Stimulated activated CD4-positive, alpha-beta T cell treated with anti-CD3 and anti-CD28 coated beads, Interleukin-1b, Interleukin-23, amount 100 ng/mL, for 1 hour (primary cell): ENCODE measurements at regions not wholly inside any gene's neighbourhood (a gene's known extent, or its start where the extent isn't known, plus 50 kb on each side); places are given as distances from the start of the nearest gene placed in this dataset.

Source experiments
- DNase-seq, 2 donors: peaks; one replicate each; pipeline ENCODE4 v3.0.0-alpha.2; 2020; ENCODE audit warnings: low read depth in 2 of 2

DNA sequence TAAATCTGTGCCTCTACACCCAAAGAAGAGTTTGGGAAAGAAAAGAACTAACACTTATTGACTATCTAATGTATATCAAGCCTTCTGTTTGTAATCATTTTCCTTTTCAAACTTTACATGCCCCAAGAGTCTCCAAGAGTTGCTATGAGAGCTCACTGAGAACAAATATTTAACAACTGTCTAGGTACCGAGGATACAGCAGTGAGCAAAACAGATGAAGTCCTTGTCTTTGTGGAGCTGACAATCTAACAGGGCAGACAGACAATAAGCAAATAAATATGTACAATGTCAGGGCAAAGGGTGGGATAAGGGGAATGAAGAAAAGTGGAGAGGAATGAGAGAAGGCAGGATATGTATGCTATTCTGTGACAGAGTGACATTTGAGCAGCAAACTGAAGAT, 64.8 kb upstream of the KSR1 start:
- DNase-seq: no peak

DNA sequence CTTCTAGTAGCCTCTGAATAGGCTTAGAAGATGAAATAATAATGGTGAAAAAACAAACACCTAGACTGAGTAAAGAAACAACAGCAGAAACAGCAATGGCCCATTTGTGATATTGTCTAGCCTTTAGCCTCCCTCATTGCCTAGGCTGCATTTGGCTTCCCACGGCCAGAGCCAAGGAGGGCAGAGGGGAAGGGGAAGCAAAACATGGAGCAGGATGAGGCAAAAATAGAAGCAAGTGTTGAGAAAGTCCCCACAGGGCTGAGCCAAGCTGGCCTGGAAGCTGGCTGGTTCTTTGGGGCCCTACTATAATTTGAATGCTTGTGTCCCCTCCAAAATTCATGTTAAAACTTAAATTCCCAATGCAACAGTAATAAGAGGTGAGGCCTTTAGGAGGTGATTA, 60.2 kb upstream of the KSR1 start:
- DNase-seq: no peak

DNA sequence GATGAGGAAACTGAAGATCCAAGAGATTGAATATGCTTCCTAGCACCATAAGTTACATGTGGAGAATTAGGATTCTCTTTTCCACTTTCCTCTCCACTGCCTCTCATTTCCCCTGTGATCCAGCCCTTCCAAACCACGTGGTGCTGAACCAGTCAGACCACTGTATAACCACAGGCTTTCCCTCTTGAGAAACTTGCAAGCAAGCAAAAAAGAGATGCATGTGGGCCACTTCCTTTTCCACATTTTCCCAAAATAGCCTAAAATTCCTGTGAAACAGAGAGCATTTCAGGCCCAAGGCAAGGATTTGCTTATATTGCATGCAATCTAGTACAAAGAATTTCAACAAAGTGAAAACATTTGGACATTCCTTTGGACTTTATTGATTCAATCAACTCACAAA, 59.3 kb upstream of the KSR1 start:
- DNase-seq: no peak

DNA sequence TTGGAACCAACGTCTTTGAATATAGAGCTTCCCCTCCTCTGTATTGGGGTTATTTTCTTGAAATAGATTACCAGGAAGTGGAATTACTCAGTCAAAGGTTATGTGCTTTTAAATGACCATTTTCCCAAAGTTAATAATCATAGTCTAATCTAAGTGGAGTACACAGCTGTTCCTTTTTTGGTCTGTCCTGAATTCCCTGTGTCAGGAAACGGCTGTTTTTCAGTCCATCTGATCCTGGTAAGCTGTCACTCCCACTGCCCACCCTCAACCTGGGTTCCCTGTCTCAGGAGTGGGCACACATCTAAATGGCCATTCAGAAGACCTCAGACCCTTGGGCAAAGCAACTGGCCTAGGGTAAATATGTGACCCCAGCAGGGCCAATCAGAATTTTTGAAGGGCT, 57.6 kb upstream of the KSR1 start:
- no peak for DNase-seq

DNA sequence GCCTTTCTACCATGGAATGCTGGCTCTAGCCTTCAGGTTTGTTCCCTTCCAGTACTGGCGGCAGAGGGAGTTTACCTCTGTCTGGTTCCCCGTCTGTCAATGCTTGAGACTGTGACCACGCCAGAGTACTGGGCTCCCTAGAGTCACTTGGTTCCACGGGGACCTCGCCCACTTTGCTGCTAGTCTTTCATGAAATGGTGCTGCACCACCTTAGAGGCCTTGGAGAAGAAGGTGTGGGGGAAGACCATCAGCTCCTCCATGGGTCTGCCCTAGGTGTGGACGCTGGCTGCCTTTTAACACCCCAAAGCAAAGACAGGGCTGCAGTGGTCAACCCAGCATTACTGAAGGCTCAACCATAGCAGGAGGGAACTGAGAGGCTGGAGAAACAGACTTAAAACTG, 55.3 kb upstream of the KSR1 start:
- DNase-seq: no peak

DNA sequence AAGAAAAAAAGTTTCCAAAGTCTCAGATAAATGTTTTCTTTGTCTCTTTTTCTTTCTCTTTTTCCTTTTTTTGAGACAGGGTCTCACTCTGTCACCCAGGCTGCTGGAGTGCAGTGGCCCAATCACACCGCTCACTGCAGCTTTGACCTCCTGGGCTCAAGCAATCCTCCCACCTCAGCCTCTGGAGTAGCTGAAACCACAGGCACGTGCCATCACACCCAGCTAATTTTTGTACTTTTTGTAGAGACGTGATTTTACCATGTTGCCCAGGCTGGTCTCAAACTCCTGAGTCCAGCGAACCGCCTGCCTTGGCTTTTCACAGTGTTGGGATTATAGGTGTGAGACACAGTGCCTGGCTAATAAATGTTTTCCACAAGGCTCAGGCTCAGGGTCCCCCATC, 53.3 kb upstream of the KSR1 start:
- DNase-seq: no peak

DNA sequence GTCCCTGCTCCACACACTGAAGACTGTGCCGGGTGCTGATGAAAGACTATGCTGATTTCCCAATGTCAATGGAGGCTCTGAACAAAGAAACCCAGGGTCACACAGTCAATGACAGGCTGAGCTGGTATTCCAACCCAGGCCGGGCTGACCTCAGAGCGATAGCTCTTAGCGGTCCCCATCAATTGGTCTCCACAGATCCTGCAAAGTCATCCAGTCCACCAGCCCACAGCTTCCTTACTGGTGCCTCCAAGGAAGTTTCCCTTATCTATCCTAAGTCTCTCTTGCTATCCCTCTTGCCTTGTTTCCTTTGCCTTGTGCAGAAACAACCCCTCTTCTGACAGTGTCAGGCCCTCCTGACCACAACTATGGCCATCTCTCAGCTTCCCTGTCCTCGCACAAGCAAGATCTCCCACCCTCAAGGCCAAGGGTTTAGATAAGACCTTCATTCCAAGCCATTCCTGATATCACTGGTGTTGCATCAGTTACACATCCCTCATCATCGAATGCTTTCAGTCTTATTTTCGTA, 52.7 kb upstream of the KSR1 start:
- no peak for DNase-seq

DNA sequence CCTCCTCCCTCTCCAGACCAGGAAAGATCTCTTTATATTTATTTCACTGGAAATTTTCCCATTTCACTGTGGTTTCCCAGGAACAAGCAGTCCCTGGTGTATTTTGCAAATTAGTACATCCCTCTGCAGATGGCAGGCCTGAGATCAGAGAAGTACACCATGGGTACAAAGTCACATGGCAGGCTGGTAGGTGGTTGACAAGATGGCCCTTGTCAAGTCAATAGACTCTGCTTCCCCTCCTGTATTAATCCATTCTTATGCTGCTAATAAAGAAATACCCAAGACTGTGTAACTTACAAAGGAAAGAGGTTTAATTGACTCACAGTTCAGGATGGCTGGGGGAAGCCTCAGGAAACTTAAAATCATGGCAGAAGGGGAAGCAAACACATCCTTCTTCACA, 51.6 kb upstream of the KSR1 start:
- no peak for DNase-seq
